GM18867 (cell line): ENCODE measurements at regions not wholly inside any gene's neighbourhood (a gene's known extent, or its start where the extent isn't known, plus 50 kb on each side); places are given as distances from the start of the nearest gene placed in this dataset.
"Not testable (repeated sequence)": the region's sequence is repeated elsewhere in the genome, so short reads cannot be mapped to it uniquely, and the experiment has no call there.

Experiments used
- ATAC-seq: cut with Tn5 transposase; IDR thresholded peaks from one replicate; pipeline ENCODE4 v1.9.1; 2021; ENCODE audit warnings: mild to moderate bottlenecking, moderate library complexity; ENCODE audit not compliant: unreplicated experiment

DNA sequence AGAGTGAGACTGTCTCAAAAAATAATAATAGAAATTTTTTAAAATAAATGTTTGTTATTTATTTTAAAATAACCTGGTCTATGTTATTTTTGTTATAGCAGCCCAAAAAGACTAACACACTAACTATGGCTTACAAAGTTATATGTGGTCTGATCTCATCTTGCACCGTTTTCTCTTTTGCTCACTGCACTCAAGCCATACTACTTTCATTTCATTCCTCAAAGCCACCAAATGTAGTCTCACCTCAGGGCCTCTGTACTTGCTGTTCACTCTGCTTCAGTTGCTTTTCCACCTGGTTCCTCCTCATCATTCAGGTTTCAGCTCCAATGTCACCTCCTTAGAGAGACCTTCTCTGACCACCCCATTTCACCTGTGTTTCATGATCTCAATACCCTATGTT, 55.2 kb upstream of the MDM1 start:
- no peak for ATAC-seq

DNA sequence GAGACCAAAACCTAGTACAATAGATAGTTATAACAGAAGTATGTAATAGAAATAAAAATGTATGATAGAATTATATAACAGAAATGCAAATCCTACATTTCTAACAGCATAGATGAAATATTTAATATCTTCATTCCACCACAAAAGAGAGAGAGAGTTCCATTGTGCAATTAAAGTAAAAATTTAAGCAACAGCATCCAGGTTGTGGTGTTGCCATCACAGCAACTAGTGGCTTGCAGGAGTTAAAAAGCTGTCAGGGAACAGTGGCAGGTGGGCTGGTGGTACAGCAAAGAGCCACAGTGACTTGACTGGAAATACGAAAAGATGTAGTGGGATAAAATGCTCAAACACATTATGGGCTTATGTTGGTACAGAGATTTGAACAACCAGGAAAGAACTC, 57.1 kb upstream of the MDM1 start:
- ATAC-seq = no peak

DNA sequence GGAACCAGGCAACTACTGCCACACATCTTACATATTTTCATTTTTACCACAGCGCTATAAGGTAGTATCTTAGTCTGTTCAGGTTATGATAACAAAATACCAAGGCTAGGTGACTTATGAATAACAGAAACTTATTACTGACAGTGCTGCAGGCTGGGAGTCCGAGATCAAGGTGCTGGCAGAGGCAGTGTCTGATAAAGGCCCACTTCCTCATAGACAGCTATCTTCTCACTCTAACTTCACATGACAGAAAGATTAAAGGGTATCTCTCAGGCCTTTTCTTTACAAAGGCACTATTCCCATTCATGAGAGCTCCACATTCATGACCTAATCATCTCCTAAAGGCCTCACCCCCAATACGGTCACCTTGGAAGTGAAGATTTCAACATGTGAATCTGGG, 59.8 kb upstream of the MDM1 start:
- no peak for ATAC-seq

DNA sequence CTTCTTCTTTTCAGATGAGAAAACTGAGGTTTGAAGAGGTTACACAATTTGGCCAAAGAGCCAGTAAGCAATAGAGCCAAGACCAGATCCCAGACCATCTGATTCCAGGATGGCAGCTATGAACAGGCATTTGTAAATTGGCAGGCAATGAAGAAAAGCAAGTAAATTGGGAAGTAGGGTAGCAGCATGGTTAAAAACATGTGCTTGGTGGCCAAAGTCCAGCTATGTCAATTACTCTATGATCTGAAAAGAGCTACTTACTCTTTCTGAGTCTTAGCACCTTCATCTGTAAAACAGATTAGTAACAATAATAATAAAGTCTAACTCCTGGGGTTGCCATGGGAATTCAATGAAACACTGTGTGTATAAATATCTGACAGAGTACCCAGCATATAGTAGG, 60.2 kb upstream of the MDM1 start:
- ATAC-seq = no peak

DNA sequence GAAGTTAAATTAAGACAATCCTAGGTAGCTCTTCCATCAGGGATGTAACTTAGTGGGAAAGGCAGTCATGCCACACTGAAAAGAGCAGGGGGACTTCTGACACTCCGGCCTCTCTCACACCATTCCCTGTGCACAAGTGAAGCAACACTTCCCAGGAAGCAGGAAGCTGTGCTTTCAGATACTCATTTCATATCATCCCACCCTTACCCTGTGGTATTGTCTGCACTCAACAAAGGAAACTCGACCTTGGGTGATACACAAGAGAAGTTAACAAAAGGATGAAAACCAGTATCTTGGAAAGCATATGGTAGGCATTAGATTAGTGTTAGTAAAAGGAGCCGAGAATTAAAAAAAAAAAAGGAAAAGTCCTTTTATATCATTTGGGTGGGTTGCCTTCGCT, 61.3 kb upstream of the MDM1 start:
- no peak for ATAC-seq

DNA sequence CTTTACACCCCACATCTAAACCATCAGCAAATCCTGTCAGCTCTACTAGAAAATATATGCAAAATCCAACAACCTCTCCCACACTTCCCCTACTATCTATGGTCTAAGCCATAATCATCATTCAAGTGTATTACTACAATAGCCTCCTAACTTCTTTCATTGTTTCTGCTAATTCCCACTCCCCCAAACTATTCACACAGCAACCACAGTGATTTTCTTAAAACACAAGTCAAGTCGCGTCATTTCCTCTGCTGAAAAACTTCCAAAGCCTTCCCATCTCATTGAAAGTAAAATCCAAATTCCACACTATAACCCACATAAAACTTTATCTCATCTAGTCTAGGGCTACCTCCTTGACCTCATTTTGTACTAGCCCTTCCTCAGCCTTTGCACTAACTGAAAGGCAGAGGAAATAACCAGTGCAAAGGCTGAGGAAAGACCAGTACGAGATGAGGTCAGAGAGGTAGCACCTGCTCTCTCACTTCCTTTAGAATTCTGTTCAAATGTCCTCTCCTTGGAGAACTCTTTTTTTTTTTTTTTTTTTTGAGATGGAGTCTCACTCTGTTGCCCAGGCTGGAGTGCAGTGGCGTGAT, 65.5 kb upstream of the MDM1 start:
- ATAC-seq = no peak

DNA sequence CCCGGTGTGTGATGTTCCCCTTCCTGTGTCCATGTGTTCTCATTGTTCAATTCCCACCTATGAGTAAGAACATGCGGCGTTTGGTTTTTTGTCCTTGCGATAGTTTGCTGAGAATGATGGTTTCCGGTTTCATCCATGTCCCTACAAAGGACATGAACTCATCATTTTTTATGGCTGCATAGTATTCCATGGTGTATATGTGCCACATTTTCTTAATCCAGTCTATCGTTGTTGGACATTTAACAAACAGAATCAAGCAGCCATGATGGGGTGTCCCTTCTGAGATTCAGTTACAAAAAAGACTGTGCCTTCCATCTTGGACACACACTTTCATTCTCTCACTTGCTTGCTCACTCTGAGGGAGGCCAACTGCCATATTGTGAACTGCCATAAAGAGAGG, 66.5 kb upstream of the MDM1 start:
- ATAC-seq = not testable (repeated sequence)

DNA sequence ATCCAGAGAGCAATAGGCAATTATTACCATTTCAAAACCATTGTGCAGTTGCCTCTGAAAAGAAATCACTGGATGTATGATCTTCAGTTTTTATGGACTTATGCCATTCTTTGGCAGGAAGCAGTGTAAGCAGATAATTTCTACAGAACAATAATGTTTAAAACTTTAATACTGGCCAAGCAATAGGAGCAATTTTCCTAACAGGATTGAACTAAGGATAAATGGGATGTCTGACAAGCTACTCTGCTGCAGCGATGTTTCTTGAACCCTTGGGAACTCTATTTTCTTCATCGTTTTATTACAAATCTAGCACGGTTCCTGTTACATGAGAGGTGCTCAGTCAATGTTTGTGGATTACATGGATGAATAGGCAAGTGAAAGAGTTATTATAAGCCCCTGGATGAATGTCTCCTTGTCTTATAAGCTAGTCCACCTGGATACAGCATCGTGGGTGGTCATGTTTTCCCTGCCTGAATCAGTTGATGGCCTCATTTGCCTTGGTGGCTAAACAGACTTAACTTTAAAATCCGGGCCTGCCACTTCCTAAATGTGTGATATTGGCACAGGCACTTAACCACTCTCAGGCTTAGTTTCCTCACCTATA, 68.2 kb upstream of the MDM1 start:
- ATAC-seq = no peak

DNA sequence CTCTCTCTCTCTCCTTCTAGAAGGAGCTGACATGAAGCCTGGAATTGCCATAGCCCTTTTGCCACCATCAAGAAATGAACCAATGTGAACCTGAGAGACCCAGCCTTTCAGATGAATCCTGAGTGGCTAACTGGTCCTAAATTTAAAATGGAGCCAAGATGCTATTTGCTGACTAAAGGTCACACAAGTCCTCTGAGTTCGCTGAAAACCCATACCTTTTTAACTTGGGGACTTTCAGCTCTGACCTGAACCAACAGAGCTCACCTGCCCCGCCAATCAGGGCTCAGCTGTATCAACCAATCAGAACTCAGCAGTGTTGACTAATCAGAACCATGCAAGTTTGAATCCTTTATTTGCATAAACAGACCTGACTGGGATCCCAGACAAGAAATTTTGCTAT, 70.3 kb upstream of the MDM1 start:
- no peak for ATAC-seq

DNA sequence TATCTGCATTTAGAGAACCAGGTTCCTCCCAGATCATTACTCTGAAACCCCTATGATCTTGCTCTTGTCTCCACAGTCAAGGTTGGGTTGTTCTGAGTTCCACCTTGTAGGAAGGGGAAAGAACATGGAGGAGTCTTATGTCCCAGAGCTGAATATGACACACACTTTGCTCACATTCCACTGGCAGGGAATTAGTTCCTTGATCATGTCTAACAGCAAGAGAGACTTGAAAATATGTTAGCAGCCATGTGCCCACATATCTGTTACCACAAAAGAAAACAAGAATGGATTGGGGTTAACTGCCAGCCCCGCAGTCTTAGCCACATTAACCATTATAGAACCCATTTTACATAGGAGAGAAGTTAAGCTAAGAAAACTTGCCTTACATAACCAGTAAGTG, 71.1 kb upstream of the MDM1 start:
- no peak for ATAC-seq

DNA sequence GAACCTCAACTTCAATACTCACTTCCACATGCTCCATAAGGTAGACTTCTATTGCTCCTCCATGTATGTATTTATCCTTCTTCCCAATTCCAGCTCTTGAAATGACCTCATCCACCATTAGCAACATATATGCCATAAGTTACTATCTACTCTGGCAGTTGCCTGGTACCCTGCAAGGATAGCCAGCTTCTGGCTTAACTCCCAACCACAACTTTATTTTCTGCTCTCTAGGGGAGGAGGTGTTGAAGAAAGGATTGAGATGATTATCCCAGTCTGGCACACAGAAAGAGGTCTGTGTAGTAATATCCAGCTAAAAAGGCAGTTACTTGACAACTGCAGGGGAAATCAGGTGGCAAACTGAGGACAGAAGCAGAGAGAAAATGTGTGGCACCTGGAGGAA, 71.5 kb upstream of the MDM1 start:
- no peak for ATAC-seq

DNA sequence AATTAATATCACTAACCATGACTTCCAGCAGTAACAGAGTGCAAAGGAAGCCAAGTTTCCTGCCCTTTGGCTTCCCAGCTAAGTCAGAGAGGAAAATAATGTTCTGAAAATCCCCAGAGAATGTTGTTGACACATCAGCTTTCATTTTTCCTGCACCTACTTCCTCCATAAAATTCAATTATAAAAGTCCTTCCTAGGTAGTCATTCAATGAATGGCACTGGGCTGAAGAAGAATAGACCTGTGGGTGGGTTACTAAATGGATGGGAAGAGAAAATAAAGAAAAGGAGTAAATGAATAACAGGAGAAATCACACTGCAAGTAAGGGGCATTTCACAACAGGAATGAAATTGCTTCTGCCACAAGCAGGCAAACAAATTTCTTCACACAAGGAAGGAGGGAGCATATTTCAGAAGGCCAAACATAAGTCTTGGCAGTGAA, 73.2 kb upstream of the MDM1 start:
- ATAC-seq = no peak

DNA sequence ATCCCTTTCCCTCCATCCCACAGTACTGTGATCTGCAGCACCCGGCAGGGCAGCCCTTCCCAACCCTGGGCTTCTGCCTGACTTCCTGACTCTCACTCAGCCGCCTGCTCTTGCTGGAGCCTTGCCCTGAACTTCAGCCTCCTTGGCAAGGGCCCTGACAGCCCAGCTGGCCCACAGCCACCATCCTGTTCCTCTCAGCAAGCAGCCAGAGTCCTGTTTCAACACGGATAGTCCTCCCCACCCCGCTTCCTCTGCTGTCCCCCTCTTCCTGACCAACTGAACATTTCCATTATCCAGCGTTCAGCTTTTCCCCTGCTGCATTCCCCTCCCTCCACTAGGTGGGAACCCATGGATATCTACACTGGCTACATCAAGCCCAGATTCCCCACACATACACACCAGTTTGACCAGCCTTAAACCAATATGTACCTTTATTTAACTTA, 74.0 kb upstream of the MDM1 start:
- ATAC-seq = no peak

DNA sequence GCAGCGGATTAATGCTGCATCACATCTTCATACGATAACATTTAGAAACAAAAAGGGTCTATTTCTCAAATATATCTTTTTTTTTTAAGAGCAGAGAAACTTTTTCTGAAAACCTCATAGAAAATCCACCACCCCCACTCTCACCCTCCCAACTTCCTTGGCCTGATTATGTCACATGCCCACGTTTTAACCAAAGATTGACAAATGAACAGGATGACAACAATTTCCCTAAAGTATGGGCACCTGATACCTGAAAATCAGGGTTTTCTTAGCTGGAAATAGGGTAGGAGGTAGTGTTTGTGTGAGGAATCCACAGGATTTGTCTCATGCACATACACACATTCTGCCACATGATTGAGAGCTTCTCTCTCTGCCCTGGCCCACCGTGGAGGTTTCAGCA, 74.7 kb upstream of the MDM1 start:
- no peak for ATAC-seq

DNA sequence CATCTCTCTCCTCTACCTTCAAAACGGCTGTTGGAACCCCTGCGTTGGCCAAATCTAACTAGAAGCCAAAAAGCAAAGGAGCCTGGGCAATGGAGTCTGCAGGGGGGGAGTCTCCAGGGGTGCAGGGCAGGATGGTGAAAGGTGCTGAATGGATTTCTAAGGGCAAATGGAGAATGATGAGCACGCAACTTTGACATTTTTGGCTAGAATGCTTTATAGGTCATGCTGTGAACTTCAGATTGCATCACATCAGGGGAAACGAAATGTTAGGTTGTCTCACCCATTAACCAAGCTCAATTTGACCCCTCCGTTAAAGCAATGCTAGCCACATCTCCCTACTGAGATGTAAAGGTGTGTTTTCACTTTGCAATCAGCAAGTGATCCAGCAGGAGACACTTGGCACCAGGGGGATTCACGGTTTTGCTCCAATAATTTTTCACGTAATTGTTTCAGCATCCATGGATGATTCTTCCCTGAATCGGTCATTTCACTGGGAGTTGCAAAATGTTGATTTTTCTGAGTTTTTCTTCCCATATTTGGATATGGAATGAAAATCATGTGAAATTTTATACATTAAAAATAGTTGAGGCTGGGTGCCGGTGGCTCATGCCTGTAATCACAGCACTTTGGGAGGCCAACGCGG, 78.0 kb upstream of the MDM1 start:
- no peak for ATAC-seq

DNA sequence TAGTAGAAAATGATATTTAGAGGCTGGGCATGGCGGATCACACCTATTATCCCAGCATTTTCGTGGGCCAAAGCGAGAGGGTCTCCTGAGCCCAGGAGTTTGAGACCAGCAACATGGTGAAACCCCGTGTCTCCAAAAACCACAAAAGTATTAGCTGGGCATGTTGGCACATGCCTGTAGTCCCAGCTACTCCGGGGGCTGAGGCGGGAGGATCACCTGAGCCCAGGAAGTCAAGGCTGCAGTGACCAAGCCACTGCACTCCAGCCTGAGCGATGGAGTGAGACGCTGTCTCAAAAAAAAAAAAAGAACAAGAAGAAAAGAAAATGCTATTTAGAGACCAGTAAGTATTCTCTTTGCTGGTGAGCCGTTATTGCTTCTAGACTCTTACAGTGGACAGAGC, 79.2 kb upstream of the MDM1 start:
- ATAC-seq = no peak

DNA sequence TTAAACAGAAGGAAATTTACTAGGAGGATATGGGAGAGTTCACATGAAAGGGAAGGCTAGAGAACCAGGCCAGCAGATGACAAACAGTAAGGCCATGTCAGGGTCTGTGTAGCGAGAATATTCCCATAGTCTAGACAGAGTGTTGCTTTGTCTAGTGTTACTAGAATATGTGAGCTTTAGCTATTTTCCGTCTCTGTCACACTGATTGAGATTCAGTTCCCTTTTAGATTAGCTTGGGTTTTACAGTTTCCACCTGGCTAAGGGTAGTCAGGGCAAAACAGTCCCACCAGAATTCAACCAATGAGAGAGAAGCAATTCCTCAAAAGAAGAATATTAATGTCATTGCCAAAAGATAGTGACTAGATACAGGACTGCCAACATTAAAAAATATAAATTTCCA, 82.8 kb upstream of the MDM1 start:
- peak; percentile 71 for ATAC-seq

DNA sequence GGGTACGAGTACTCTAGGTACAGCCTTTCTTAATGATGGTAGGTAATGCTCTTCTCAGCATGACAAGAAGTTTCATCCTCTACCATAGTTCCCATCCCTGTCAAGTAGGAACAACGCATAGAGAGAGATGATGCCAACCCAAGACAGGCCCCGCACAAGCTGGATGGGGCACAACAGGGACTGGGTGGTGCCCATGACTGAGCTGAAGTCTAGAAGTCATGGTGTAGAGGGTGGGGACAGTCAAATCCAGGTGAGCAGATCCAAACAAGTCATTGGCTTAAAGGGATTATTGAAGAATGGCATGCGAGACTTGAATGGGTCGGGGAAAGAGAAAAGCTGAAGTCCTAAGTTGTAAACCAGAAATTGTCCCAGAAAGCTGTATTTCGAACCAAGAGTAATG, 84.2 kb upstream of the MDM1 start:
- ATAC-seq = no peak

DNA sequence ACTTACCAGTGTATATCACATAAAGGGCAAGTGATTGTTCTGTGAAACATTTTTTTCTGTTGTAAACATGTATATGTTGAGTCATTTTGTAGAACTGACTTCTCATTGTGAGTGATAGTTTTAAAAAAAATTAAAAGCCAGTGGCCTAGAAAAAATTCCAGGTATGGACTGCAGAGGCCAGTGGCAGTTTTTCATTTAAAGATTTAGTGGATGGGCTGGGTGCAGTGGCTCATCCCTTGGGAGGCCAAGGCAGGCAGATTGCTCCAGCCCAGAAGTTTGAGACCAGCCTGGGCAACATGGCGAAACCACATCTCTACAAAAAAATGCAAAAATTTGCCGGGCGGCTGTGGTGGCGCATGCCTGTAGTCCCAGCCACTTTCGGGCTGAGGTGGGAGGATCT, 84.7 kb upstream of the MDM1 start:
- ATAC-seq = no peak

DNA sequence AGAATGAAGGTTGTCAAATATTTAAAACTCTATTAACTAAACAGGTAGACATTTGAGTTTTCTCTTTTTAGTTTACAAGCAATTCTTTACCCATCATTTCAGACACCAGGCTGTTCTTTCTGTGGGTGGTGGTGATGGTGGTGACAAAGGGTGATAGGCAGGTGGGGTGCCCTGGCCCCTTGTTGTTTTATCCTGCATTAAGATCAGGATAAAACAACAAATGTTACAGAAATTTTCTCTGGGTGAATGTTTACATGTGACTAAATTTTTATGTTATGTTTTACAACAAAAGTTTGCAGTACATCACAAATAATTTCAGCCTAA, 85.9 kb upstream of the MDM1 start:
- no peak for ATAC-seq

DNA sequence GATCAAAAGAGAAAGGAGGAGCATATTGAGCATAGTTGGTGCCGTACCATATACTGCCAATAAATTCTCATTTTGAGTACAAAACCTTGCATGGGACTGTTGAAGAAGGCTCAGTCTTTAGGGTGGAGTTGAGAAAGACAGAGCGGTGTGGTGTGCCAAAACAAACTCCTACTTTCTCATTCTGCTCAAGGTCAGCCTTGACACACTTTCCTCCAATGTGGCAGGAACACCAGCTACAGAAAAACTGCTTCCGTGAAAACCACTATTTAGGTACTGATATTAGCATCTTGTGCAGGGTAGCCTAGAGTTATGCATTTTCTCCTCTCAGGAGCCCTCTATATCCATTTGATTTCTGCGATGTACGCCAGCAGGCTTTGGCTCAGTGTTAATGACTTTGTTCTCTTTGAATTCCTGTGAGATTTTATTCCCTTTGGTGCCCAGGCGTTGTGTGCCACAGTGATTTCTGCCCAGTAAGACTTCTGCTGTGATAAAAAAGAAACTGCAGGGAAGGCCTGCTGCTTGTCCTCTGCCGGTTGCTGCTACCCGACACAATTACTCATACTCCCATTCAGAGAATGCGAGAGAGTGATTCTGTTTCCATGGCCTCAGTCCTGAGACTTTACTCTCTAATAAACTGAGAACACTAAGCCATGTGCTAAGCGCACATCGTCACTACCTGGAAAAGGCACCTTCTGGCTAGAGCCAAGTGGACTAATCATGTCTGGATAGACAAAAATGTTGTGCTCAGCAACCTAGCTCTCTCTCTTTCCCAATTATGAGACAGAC, 88.3 kb upstream of the MDM1 start:
- no peak for ATAC-seq

DNA sequence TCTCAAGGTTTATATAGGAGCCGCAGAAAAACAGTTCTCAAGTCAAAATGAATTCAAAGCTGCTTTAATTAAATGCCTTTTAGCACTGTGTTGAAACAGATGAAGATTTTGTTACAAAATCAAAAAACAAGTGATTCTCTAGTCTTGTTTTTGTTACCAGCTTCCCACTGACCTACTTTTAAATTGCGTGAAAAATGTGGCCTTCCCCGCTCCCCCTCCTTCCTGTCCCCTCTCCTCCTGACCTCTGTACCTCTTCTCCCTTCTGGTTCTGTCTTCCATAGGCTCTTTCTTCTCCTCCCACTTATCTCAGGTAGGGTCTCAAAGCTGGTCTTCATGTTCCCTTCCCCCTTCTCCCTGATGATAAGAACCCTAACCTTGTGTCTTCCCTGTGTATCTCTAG, 90.0 kb upstream of the MDM1 start:
- no peak for ATAC-seq
